MG63 (cell line): ENCODE measurements at regions not wholly inside any gene's neighbourhood (a gene's known extent, or its start where the extent isn't known, plus 50 kb on each side); places are given as distances from the start of the nearest gene placed in this dataset.

ENCODE experiments used
- DNase-seq: peaks from one replicate; pipeline ENCODE4 v3.0.0-alpha.2; 2020
- H3K27me3 ChIP-seq: fragments of 250-450 bp; sonication (Bioruptor Pico); 2 replicates; pipeline ENCODE4 v1.5.1; 2020; ENCODE audit warnings: mild to moderate bottlenecking, moderate library complexity
- H3K36me3 ChIP-seq: fragments of 250-450 bp; sonication (Bioruptor Pico); 2 replicates; pipeline ENCODE4 v1.5.1; 2020; ENCODE audit warnings: mild to moderate bottlenecking, moderate library complexity
- H3K4me3 ChIP-seq: fragments of 250-450 bp; sonication (Bioruptor Pico); 2 replicates; pipeline ENCODE4 v1.5.1; 2020; ENCODE audit warnings: mild to moderate bottlenecking, moderate library complexity
- H3K9me3 ChIP-seq: fragments of 250-450 bp; sonication (Bioruptor Pico); 2 replicates; pipeline ENCODE4 v1.5.1; 2020; ENCODE audit warnings: mild to moderate bottlenecking, moderate library complexity

DNA sequence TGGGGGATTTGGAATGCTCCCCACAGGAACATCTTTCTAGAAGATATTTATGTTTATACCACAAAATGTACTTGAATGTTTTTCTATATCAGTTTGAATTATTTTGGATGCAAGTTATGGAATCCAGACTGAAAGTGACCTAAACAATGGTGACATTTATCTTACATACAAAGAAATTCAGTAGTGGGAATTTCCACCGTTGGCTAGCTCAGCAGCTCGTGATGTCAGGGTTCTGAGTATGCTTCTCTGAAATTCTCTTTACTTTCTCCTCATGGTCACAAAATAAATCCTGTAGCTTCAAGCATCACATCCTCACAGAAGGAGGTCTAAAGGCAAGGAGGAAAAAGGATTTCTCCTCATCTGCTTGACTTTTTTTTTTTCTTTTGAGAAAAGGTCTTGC, 105.3 kb downstream of the AKAIN1 start:
- no peaks in the 10 kb centered on the region for H3K36me3 ChIP-seq
- no peaks in the 10 kb centered on the region for H3K9me3 ChIP-seq
- H3K27me3 ChIP-seq = no peaks in the 10 kb centered on the region
- no peak overlapping the region for H3K4me3 ChIP-seq
- no peak for DNase-seq

DNA sequence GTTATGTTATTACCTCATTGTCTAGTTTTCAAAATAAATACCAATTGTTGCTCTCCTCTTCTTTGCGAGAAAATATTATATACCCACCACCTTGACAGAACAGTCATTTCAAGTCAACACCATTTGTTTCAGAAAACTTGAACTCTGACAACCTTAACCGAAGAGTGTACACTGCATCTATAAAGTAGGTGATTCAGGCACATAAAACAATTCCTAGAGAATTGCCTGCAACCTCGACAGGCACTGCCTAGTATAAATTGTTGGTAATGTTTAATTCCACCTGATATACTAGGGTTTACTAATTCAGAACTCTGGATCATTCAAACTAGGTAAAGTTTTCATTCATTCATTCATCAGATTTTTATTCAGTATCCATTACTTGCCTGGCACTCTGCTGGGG, 121.8 kb downstream of the AKAIN1 start:
- no peak for DNase-seq
- H3K9me3 ChIP-seq = no peaks in the 10 kb centered on the region
- no peak overlapping the region for H3K4me3 ChIP-seq
- no peaks in the 10 kb centered on the region for H3K36me3 ChIP-seq
- H3K27me3 ChIP-seq = no peaks in the 10 kb centered on the region

DNA sequence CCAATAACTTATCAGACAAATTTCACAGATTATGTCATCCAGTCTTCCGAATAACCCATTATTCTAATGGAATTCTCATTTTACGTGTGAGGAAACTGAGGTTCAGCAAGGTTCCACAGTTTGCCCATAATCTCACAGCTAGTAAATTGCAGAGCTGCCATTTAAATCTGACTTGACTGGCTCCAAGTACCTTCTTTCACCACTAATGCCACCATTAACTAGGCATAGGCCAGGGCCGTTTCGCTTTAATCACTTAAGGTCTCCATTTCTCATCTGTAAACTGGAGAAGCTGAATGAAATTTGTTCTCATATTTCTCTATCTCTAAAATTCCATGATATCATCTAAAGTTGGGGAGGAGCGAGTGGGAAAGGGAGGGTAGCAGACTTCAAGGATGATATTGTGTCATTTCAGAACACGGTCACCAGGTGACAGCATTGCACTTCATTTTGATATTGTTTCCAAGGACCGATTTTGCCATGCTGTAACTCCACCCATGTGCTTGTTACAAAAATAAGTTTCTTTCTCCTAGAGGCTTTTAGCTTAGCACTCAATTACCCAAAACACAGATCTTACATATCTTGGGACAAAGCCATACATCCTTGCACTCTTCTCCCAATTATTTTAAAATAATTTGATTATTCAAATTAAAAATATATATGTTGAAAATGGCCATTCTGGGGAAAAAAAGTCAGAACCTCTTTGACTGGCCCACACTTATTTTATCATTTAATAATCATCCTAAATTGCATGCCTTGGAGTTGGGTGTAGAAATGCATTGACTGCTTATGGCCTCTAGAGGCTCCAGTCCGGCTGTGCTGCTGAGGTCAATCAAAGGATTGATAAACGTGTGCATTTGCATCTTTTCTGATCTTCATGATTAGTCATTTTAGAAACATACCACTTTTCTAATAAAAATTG, 123.8 kb downstream of the AKAIN1 start:
- no peaks in the 10 kb centered on the region for H3K36me3 ChIP-seq
- H3K9me3 ChIP-seq = no peaks in the 10 kb centered on the region
- no peak for DNase-seq
- H3K4me3 ChIP-seq = no peak overlapping the region
- no peaks in the 10 kb centered on the region for H3K27me3 ChIP-seq

DNA sequence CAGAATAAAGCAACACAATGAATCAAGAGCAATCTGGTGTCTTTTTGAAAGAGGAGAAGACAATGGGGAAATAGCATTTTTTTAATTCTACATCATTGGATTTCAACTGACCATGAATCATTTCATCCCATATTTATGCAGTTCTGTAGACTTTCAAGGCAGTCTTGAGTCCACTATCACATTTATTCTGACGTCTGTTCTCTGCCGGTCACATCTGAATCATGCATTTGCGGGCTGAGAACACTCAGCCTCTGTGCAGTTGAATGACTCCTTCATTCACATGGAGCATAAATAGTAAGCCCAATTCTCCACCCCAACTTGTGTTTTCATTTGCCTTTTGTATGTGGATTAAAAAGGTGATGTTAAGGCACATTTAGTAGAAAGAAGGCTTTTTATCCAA, 128.2 kb downstream of the AKAIN1 start:
- Histone ChIP-seq H3K36me3 (no peaks in the 10 kb centered on the region), H3K27me3 (no peaks in the 10 kb centered on the region)

DNA sequence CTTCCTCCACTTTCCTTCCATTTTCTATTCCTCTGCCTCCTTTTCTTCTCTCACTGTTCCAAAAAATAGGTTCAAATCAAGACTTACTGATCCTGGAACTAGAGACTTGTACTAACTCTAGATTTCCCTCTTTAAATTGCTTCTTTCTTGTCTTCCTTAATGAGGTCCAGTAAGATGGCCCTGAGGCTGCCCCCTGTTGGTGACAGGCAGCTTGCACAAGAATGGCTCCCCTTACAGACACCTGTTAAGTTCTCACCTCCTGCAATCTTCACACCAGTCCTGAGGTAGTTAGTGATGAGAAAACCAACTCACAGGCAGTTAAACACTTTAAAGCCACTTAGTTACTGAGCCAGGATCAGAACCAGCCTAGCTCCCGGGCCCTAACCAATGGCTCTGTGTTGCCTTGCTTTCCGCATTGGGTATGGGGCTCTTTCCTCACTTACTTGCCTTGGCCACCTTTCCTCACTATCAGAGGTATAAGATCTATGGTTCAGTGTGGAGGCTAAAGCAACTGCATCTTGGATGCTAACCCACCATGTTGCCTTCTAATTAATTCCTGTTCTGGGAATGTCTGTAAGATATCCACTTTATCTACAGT, 130.6 kb downstream of the AKAIN1 start:
- H3K27me3 ChIP-seq = no peaks in the 10 kb centered on the region
- no peaks in the 10 kb centered on the region for H3K9me3 ChIP-seq
- H3K4me3 ChIP-seq = no peak overlapping the region
- H3K36me3 ChIP-seq = no peaks in the 10 kb centered on the region
- DNase-seq = no peak

More for the DNA sequence above, 128.2 kb downstream of the AKAIN1 start:
- Histone ChIP-seq H3K4me3 (no peak overlapping the region), H3K9me3 (no peaks in the 10 kb centered on the region)
- DNase-seq = no peak

DNA sequence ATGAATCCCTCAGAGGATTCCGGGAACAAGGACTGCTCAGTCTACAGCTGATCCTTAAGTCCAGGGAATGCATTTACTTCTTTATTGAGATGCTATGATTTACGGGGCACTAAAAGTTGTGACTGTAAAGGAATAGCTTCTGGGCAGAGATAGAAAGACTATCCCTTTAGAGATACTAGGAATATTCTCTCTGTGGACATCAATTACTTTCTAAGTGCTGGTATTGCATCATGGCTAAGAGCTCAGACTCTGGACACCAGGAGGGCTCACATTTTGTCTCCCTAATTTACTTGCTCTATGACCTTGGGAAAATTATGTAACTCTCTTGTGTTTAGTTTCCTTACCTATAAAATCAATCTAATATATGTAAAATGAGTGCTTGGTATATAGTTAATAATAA, 131.4 kb downstream of the AKAIN1 start:
- Histone ChIP-seq H3K27me3 (no peaks in the 10 kb centered on the region), H3K9me3 (no peaks in the 10 kb centered on the region), H3K36me3 (no peaks in the 10 kb centered on the region), H3K4me3 (no peak overlapping the region)
- DNase-seq = no peak

DNA sequence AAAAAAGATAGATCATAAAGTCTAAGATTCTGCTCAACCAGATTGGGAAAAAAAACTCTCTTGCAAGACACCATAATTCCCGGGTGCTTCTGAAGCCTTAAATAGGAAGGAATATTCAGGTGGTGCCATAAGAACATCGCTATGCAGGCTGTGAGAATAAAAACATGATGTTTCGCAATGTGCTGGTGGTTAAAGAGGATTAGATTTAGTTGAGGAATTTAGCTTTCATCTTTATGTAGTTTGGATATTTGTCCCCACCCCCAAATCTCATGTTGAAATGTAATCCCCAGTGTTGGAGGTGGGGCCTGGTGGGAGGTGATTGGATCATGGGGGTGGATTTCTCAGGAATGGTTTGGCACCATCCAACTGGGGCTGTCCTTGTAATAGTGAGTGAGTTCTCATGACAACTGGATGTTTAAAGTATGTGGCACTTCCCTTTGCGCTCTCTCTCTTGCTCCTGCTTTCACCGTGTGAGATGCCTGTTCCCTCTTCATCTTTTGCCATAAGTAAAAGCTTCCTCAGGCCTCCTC, 132.2 kb downstream of the AKAIN1 start:
- Histone ChIP-seq H3K9me3 (no peaks in the 10 kb centered on the region), H3K4me3 (no peak overlapping the region), H3K27me3 (no peaks in the 10 kb centered on the region), H3K36me3 (no peaks in the 10 kb centered on the region)
- no peak for DNase-seq

DNA sequence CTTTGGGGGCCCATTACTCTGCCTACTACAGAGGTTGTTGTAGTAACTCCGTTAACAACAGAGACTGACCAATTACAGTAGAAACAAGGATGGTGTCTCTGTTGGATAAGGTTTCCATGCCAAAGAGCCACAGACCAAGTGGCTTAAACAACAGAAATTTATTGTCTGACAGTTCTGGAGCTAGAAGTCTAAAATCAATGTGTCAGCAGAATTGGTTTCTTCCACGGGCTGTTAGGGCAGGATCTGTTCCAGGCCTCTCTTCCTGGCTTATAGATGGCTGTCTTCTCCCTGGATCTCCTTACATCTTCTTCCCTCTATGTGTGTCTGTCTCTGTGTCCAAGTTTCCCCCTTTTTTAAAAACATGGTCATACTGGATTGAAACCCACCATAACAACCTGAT, 135.3 kb downstream of the AKAIN1 start:
- Histone ChIP-seq H3K9me3 (no peaks in the 10 kb centered on the region), H3K27me3 (no peaks in the 10 kb centered on the region), H3K36me3 (no peaks in the 10 kb centered on the region)

DNA sequence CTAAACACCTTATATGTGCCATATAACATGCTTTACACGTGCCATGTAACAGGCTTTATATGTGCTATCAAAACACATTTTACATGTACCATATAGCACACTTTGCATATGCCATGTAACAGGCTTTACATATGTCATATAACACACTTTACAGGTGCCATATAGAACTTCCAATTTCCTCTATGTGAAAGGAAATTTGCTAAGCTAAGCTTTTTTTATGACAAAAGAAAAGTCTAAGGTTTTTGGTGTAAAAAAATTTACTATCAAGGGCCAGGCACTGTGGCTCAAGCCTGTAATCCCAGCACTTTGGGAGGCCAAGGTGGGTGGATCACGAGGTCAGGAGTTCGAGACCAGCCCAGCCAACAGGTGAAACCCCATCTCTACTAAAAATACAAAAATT, 136.5 kb downstream of the AKAIN1 start:
- Histone ChIP-seq H3K36me3 (no peaks in the 10 kb centered on the region), H3K27me3 (no peaks in the 10 kb centered on the region), H3K4me3 (no peak overlapping the region), H3K9me3 (no peaks in the 10 kb centered on the region)
- DNase-seq = no peak

More for the DNA sequence above, 135.3 kb downstream of the AKAIN1 start:
- DNase-seq = no peak
- no peak overlapping the region for H3K4me3 ChIP-seq

DNA sequence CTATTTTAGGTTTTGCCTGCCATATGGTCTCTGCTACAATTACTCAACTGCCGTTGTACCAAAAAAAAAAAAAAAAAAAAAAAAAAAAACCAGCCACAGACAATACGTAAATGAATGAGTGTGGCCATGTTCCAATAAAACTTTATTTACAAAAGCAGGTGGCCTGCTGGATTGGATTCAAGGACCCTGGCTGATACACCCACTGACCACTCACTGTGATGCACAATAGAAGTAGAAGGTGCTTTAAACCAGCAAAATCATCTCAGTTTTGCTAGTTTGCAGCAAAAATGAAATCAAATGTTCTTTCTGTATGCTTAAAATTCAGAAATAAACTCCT, 137.4 kb downstream of the AKAIN1 start:
- Histone ChIP-seq H3K9me3 (no peaks in the 10 kb centered on the region), H3K4me3 (no peak overlapping the region), H3K36me3 (no peaks in the 10 kb centered on the region), H3K27me3 (no peaks in the 10 kb centered on the region)
- no peak for DNase-seq

DNA sequence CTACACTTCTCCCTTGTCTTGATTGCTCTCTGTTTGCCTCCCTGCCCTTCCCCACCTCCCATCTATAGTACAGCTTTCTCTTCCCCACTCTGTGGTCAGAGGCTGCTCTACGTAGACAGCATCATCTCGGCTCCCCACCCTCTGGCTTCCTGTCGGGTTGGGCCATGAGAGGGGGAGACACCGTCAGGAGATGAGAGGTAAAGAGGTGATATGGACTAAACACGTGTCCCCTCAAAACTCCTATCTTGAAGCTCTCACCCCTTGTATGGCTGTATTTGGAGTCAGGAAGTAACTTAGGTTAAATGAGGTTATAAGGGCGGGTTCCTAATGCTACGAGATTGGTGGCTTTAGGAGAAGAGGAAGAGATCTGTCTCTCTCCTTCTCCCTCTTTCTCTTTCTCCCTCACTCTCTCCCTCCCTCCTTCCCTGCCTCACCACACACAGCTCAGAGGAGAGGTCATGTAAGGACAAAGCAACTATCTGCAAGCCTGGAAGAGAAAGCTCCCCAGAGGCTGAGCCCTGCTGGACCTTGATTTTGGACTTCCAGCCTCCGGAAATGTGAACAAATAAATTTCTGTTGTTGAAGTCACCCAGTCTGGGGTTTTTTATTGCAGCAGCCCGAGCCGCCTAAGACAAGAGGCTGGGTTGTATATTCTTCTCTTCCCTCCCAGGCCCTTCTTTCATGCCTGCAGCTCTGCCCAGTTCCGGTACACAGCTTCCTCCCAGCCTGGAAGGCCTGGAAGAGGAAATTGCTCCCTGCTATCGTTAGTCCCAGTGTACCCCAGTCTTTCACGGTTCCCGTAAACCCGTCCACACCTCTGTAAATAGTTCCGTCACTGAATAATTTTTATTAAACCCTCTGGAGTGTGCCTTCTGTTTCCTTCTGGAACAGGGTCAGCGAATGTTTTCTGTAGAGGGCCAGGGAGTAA, 138.0 kb downstream of the AKAIN1 start:
- H3K4me3 ChIP-seq = no peak overlapping the region
- no peaks in the 10 kb centered on the region for H3K27me3 ChIP-seq
- H3K36me3 ChIP-seq = no peaks in the 10 kb centered on the region
- H3K9me3 ChIP-seq = no peaks in the 10 kb centered on the region
- DNase-seq = no peak

DNA sequence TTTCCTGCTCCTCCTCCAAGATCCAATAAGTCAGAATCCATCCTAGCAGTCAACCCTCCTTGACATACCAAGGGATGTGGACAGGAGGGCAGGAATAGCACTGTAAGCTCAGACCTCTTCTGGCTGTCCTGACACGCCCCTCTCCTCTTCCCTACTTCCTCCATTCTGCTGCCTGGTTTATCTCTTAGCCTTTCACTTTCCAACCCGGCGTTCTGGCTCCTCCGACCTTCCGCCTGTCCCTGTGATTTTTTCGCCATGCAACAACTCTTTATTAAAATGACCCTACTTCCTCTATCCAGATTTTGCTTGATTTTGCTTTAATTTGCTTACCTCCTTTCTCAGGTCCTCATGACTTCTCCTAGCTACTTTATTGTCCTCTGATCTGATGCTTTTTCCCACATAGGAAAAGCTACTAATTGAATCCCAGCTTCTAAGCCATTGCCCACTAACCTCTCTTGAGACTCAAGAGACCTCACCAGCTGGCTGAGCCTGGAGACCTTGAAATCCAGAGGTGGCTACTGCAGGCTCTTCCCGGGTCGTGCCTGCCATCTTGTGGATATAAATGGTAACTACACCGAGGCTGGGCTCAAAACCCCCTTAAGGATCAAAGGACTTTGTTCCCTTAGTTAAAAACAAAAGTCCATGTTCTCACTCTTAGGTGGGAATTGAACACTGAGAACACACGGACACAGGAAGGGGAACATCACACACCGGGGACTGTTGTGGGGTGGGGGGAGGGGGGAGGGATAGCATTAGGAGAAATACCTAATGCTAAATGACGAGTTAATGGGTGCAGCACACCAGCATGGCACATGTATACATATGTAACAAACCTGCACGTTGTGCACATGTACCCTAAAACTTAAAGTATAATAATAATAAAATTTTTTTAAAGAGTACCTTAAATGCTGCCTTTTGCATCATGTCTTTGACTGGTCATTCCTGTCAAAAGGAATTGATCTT, 139.4 kb downstream of the AKAIN1 start:
- no peaks in the 10 kb centered on the region for H3K9me3 ChIP-seq
- DNase-seq = peak; percentile 20
- H3K36me3 ChIP-seq = no peaks in the 10 kb centered on the region
- H3K4me3 ChIP-seq = no peak overlapping the region
- no peaks in the 10 kb centered on the region for H3K27me3 ChIP-seq

DNA sequence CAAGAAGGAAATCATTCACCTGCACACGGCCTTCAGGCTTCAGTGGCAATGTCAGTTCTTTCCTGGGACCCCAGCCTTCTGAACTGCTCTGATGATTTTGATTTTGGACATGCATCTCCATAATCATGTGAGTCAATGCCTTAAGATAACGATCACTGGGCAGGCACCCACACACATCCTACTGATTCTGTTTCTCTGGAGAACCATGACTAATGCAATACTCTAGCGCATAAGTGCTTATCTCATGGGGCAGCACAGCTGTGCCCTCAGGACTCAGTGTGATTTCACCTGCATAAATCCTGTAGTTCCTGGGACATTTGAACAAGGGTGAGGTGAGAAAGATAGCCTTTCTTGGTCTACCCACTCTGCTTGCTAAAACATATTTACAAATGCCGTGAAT, 144.6 kb downstream of the AKAIN1 start:
- Histone ChIP-seq H3K36me3 (no peaks in the 10 kb centered on the region), H3K9me3 (no peaks in the 10 kb centered on the region), H3K4me3 (no peak overlapping the region), H3K27me3 (no peaks in the 10 kb centered on the region)
- no peak for DNase-seq

DNA sequence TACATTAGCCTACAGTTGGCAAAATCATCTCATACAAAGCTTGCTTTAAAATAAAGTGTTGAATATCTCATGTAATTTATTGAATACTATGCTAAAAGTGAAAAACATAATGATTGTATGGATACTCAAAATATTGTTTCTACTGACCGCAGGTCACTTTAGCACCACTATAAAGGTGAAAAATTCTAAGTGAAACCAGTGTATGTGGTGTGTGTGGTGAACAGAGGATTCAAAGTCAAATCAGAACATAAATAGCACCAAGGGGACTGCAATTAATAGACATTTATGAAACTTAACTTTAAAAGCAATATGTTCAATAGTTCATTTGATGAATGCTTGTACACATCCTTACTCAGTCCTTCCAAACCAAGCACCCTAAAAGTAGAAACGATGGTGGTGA, 145.8 kb downstream of the AKAIN1 start:
- Histone ChIP-seq H3K4me3 (no peak overlapping the region), H3K9me3 (no peaks in the 10 kb centered on the region), H3K27me3 (no peaks in the 10 kb centered on the region), H3K36me3 (no peaks in the 10 kb centered on the region)
- DNase-seq = no peak

DNA sequence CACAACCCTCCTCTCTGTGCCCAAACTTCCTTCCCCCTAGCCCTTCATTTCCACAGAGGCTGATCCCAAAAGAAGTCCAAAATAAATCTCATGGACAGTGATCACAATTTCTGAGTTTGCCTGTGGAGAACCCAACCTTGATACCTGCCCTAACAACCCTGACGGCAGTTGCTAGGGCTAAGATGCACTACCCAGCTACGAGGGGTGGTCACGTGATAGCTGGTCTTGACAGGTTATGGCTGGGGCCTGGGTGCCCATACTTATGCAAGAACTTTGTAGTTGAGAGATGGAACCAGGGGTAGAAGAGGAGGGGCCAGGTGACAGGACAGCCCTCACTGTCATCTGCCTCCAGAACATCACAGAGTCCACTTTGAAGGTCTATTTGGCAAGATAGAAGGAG, 147.9 kb downstream of the AKAIN1 start:
- H3K9me3 ChIP-seq = no peaks in the 10 kb centered on the region
- no peaks in the 10 kb centered on the region for H3K27me3 ChIP-seq
- no peak for DNase-seq
- H3K36me3 ChIP-seq = no peaks in the 10 kb centered on the region
- no peak overlapping the region for H3K4me3 ChIP-seq

DNA sequence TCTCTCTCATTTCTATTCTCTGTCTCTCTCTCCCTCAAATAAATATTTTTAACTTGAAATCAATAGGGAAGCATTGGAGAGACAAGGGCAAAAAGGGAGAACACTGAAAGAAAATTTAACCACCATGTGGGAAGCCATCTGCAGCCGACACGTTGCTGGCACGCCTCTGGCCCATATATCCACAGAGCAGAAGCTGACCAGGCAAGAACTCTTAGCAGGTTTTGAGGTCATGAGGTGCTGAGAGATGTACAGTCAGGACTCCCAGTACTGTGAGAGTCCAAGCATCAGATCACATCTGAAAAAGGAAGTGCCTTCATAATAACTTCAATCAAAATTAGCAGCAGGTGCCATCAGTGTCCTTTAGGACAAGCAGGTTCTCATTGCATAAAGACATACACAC, 156.6 kb downstream of the AKAIN1 start:
- DNase-seq = no peak
- no peaks in the 10 kb centered on the region for H3K27me3 ChIP-seq
- no peaks in the 10 kb centered on the region; the same call in 1 of the 2 replicates for H3K9me3 ChIP-seq
- H3K36me3 ChIP-seq = no peaks in the 10 kb centered on the region
- H3K4me3 ChIP-seq = no peak overlapping the region
